Limb (tissue), 2 donors: ENCODE measurements at regions not wholly inside any gene's neighbourhood (a gene's known extent, or its start where the extent isn't known, plus 50 kb on each side); places are given as distances from the start of the nearest gene placed in this dataset.

Experiments used
- DNase-seq, 2 donors: peaks; one replicate each; pipeline ENCODE4 v3.0.0-alpha.2; 2016; ENCODE audit errors: extremely low spot score in 2 of 2

- DNase-seq, result no peak
Measured at GRCh38 chr6:139941826-139942225, 567.4 kb upstream of the CITED2 start.

DNA sequence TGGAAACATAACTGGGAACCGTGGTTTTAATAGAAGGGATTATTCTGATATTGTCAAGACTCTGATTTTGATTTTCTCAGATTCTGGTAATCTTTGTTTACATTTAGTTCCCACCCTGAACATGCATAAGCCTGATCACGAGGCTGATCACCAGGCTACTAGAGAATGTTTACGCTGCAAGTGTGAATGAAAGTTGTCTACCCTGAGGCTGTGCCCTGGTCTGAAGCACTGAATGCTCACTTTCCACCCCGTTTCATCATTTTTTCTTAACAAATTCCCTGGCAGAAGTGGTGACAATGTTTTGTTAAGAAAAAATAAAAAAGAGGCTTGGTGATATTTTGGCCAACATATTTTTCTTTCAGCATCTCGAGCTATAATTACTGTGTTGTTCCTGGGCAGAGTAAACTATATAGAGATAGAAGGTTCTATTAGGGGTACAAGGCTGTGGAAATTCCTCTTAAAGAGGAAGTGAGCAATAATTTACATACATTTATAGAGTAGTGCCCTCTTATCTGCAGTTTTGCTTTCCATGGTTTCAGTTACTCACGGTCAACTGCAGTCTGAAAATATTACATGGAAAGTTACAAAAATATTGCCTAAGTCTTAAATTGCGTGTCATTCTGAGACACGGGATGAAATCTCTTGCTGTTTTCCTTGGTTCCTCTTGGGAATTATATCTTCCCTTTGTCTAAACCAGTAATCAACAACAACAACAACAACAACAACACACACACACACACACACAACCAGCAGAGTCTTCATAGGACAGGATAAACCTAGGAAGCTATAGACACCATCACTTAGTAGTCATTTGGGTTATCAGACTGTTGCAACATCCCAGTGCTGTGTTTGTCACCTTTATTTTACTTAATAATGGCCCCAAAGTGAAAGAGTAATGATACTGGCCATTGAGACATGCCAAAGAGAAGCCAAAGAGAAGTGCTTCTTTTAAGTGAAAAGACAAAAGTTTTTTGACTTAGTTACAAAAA, 566.6 kb upstream of the CITED2 start:
- DNase-seq, result no peak

GRCh38 chr6:139939189-139939979, 564.9 kb upstream of the CITED2 start:
- no peak for DNase-seq

GRCh38 chr6:139932671-139933070, 558.2 kb upstream of the CITED2 start:
- no peak for DNase-seq

DNA sequence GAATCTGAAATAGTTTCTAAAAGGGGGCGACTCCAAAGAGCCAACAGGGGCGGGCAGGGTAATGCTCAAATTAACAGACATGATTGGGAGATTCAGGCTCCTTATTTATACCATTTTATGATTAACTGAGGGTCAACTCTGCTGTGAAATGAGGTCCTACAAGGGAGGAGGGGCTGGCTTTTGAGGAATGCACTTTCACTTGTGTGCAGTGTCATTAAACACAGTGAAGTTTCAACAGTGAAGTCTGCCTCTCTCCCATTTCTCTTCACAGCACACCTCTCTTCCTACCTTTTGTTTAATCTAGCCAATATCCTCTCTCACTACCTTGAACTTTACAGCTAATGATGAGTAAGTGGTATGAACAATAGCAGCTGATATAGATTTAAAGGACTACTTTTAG, 557.3 kb upstream of the CITED2 start:
- DNase-seq, result no peak

- no peak for DNase-seq
Measured at GRCh38 chr6:139927742-139928305, 553.4 kb upstream of the CITED2 start.

GRCh38 chr6:139927236-139927635, 552.8 kb upstream of the CITED2 start:
- DNase-seq, result peak in 1 of 2 donors; percentile 48

DNA sequence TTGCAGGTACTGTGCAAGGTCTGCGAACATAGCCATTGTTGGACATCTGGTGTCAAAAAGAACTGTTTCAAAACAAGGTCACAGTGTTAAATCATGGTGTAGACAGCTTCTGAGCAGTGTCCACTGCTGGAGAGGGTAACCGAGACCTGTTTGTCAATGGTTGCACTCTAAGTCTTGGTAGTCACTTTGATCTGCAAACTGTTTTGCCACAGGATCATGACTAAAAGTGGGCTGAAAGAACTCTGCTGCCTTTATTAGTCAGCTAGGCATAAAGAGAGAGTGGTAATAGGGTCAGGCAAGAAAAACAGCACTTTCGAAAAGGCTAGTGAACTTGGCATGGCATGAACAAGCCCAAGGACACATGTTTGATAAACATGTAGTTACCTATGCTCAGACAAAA, 552.3 kb upstream of the CITED2 start:
- no peak for DNase-seq

DNA sequence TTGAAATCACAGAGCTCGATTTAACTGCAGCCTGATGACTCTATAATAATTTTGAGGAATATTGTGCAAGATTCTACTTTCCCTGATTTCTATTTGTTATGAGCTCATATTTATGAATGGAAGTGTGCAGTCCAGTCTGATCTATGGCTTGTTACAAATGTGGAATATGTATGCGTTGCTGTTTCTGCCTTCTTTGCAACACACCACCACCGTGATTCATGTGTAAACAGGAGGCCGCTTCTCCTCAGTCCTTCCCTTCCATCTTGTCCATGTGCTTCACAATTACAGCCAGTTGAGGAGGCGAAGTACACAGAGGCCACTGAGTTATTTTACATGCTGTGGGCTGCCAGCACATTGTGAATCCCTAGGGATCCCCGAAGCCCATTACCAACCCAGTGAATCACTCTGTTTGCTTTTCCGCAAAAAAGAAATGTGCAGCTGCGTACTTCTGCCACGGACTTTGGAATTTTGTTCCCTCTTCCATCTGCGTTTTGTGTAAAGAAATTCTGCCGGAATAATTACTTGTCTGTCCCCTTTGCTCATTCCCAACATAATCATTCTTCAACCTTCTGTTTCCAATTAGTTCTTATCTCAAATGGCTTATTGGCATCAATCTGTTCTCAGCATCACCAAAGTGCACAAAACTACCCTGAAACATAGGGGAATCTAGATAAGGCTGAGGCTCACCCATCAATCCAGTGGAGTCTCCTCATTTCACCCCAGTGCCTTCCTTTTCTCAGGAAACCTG, 551.6 kb upstream of the CITED2 start:
- peak in 1 of 2 donors; percentile 55 for DNase-seq

DNA sequence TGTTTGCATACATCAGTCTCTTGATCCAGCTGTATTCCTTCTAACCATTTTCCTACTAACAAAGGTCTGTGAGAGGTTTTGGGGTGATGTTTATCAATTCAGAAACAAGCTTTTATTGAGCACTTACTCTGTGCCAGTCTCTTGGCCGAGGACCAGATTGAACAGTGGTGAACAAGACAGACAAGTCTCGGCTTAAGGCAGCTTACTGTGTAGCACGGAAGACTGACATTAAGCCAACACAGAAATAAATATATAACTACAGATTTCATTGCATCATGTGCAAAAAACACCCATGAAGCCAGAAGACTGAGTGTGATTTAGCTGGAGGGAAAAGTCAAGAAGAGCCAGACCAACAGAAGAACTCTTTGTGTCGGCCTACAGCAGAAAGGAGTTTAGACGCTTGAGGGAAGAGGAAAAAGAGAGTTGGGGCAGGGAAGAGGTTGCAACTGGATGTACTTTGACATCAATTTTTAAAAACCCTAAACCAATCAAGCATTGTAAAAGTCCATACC, 549.6 kb upstream of the CITED2 start:
- DNase-seq, result no peak

DNA sequence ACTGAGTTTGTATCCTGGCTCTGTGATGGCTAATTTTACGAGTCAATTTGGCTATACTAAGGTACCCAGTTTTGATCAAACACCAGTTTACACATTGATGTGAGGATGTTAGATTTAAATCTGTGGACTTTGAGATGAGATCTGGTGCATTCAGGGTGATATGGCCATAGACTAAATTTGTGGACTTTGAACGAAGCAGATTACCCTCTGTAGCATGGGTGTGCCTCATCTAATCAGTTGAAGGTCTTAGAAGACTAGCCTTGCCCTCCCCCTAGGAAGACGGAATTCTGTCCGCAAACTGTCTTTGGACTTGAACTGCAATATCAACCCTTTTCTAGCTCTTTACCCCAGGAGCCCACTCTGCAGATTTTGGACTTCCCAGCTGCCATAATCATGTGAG, 547.8 kb upstream of the CITED2 start:
- no peak for DNase-seq

DNA sequence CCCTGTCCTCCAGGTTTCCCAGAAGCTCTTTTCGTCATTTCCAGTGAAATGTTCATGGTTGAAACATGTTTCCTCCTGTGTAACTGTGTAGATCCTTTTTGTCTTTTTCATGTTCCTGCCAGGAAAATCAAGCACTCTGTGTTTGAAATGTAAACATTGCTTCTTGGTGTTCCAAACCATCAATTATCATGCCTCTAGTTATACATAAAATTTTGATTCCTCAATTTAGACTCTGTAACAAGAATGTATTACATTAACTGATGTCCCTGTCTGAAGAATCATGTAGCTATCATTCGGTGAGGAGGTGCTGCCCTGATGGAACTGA, 546.3 kb upstream of the CITED2 start:
- no peak for DNase-seq

- no peak for DNase-seq
Measured at GRCh38 chr6:139920027-139920775, 545.8 kb upstream of the CITED2 start.

DNA sequence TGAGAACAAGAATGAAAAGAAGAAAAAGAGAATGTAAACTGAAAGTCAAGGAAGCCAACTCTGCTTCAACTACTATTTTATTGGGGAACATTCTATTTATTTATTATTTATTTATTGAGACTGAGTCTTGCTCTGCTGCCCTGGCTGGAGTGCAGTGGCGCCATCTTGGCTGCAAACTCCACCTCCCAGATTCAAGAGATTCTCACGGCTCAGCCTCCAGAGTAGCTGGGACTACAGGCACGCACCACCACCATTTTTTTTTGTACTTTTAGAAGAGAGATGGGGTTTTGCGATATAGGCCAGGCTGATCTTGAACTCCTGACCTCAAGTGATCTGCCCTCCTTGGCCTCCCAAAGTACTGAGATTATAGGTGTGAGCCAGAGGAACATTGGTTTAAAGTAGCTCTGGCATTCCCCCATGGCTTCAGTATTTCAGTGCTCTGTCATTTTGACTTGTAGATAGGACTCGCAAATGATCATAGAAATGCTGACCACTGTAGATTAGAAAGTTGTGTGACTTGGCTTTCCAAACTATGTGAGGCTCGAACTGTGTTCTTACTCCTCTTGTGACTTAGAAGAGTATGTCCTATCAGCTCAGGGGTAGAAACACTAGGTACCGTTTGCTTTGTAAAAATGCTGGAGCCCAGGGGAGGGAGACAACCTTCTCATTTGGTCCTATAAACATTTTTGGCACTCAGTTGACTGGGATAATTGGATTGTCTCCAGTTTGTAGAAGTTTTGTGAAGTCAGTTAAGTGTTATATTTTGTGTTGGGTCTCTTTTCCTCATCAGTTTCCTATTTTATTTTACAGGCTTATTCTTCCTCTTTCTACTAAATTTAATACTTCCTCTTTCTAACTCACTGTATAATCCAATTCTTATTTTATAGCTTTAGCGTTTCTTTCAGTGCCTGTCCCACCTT, 544.9 kb upstream of the CITED2 start:
- DNase-seq, result no peak

DNA sequence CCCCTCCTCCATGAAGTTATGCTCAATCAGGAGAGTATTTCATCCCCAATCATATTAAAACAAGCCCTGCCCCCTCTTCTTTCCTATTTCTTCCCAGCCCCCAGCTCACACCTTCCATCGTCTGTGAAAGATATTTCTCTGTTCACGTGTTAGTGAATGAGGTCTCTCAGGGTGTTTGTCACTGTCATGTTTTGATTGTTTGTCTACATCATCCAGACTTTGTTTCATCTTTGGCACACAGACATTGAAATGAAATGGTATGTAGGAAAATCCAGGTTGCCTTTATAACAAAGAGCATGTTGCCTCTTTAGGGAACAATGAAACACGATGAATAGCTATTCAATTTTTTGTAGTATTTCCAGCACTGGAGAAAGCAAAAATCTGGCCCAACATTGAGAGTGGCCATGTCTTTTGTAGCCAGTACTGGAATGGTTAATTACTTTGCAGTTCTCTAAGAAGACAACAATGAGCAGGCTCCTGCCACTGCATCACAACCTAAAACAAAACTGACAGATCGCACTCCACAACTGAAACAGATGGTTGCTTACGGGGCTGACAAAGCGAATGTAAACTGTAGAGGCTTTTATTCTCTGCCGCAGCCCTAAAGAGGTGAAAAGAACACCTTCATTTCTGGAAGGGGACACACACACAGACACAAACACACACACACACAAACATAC, 543.6 kb upstream of the CITED2 start:
- no peak for DNase-seq

DNA sequence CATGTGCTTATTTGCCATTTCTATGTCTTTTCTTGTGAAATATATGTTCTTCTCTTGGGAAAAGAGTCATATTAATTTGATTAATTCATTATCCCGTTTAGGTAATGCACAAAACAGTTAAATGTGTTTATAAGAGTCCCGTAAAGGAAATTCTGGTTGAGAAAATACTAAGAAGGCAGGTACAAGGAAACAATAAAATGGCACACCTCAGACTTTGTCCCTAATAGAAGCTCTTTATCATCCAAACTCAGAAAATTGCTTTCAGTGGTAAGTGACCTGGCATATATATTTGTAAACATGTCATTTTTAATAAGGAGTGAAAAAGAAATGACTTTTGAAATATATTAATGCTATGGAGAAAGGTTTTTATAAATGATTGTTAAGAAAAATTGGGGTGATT, 540.5 kb upstream of the CITED2 start:
- DNase-seq, result no peak

DNA sequence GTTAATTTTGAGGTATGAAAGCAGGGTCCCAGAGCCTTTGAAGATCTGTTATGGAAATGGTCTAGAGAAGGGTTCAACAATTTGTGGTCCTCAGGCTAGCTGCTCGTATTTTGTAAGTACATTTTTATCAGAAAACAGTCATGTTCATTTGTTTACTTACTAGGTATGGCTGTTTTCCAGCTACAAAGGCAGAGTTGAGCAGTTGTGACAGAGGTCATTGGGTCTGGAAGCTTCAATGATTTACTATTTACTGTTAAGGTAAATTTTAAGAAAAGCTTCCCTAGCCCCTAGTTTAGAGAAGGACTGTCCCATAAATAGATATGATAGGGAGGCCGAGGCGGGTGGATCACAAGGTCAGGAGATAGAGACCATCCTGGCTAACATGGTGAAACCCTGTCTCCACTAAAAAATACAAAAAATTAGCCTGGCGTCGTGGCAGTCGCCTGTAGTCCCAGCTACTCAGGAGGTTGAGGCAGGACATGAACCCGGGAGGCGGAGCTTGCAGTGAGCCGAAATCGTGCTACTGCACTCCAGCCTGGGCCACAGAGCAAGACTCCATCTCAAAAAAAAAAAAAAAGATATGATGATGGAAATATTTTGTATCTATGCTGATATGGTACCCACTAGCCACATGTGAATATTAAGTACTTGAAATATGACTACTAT, 538.4 kb upstream of the CITED2 start:
- no peak for DNase-seq

DNA sequence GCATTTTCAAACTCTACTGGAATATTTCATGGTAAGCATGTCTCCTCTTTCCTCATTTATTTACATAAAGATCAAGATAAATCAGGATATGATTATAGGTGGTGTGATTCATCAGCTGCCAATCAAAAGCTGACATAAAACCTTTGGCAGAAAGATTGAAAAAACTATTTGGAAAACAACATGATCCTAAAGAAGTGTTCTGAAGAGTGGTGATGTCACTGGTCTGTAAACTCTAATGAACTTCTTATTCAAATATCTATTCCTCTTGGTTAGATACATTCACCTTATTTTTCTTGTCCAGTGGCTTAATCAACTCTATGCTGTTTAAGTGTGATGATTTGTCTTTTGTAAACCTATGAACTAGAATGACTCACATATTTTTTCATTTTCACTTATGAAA, 535.5 kb upstream of the CITED2 start:
- no peak for DNase-seq
